ENCODE measurements at regions not wholly inside any gene's neighbourhood (a gene's known extent, or its start where the extent isn't known, plus 50 kb on each side); places are given as distances from the start of the nearest gene placed in this dataset.

GRCh38 chr1:30035522-30036228, 687.7 kb downstream of the MATN1 start:
- Histone ChIP-seq H3K27ac (ENCODE audit: low read depth, low read length) (no peak overlapping the region), H3K4me1 (ENCODE audit: control insufficient read depth, insufficient read depth, low read length) (no peaks in the 10 kb centered on the region), H3K36me3 (ENCODE audit: control insufficient read depth, insufficient read depth, low read length) (no peaks in the 10 kb centered on the region), H3K27me3 (ENCODE audit: control insufficient read depth, insufficient read depth, low read length) (no peaks in the 10 kb centered on the region), H3K4me3 (ENCODE audit: low read length) (no peak overlapping the region), H3K9ac (ENCODE audit: low read length) (no peak overlapping the region)

- Histone ChIP-seq H3K4me3 (ENCODE audit: low read length) (no peak overlapping the region), H3K27ac (ENCODE audit: low read depth, low read length) (no peak overlapping the region), H3K36me3 (ENCODE audit: control insufficient read depth, insufficient read depth, low read length) (no peaks in the 10 kb centered on the region), H3K4me1 (ENCODE audit: control insufficient read depth, insufficient read depth, low read length) (no peaks in the 10 kb centered on the region), H3K27me3 (ENCODE audit: control insufficient read depth, insufficient read depth, low read length) (no peaks in the 10 kb centered on the region), H3K9ac (ENCODE audit: low read length) (no peak overlapping the region)
Measured at GRCh38 chr1:30034627-30035521, 688.5 kb downstream of the MATN1 start.

GRCh38 chr1:30034105-30034626, 689.2 kb downstream of the MATN1 start:
- H3K4me3 ChIP-seq (ENCODE audit: low read length): no peak overlapping the region
- H3K9ac ChIP-seq (ENCODE audit: low read length): no peak overlapping the region
- H3K27ac ChIP-seq (ENCODE audit: low read depth, low read length): no peak overlapping the region
- no peaks in the 10 kb centered on the region for H3K4me1 ChIP-seq (ENCODE audit: control insufficient read depth, insufficient read depth, low read length)
- H3K36me3 ChIP-seq (ENCODE audit: control insufficient read depth, insufficient read depth, low read length): no peaks in the 10 kb centered on the region
- no peaks in the 10 kb centered on the region for H3K27me3 ChIP-seq (ENCODE audit: control insufficient read depth, insufficient read depth, low read length)

- Histone ChIP-seq H3K27me3 (ENCODE audit: control insufficient read depth, insufficient read depth, low read length) (no peaks in the 10 kb centered on the region), H3K4me3 (ENCODE audit: low read length) (no peak overlapping the region), H3K4me1 (ENCODE audit: control insufficient read depth, insufficient read depth, low read length) (no peaks in the 10 kb centered on the region)
Measured at GRCh38 chr1:30033256-30034104, 689.9 kb downstream of the MATN1 start.

GRCh38 chr1:30032302-30032701, 691.1 kb downstream of the MATN1 start:
- H3K4me3 ChIP-seq (ENCODE audit: low read length): no peak overlapping the region
- no peak overlapping the region for H3K9ac ChIP-seq (ENCODE audit: low read length)
- no peaks in the 10 kb centered on the region for H3K27me3 ChIP-seq (ENCODE audit: control insufficient read depth, insufficient read depth, low read length)
- H3K36me3 ChIP-seq (ENCODE audit: control insufficient read depth, insufficient read depth, low read length): no peaks in the 10 kb centered on the region
- H3K27ac ChIP-seq (ENCODE audit: low read depth, low read length): no peak overlapping the region
- no peaks in the 10 kb centered on the region for H3K4me1 ChIP-seq (ENCODE audit: control insufficient read depth, insufficient read depth, low read length)

More at GRCh38 chr1:30033256-30034104, 689.9 kb downstream of the MATN1 start:
- H3K27ac ChIP-seq (ENCODE audit: low read depth, low read length): no peak overlapping the region
- no peak overlapping the region for H3K9ac ChIP-seq (ENCODE audit: low read length)
- H3K36me3 ChIP-seq (ENCODE audit: control insufficient read depth, insufficient read depth, low read length): no peaks in the 10 kb centered on the region

GRCh38 chr1:30029677-30030076, 693.7 kb downstream of the MATN1 start:
- H3K36me3 ChIP-seq (ENCODE audit: control insufficient read depth, insufficient read depth, low read length): no peaks in the 10 kb centered on the region
- no peak overlapping the region for H3K9ac ChIP-seq (ENCODE audit: low read length)
- H3K27ac ChIP-seq (ENCODE audit: low read depth, low read length): no peak overlapping the region
- no peak overlapping the region for H3K4me3 ChIP-seq (ENCODE audit: low read length)
- H3K4me1 ChIP-seq (ENCODE audit: control insufficient read depth, insufficient read depth, low read length): no peaks in the 10 kb centered on the region
- no peaks in the 10 kb centered on the region for H3K27me3 ChIP-seq (ENCODE audit: control insufficient read depth, insufficient read depth, low read length)

- no peak overlapping the region for H3K9ac ChIP-seq (ENCODE audit: low read length)
- no peaks in the 10 kb centered on the region for H3K27me3 ChIP-seq (ENCODE audit: control insufficient read depth, insufficient read depth, low read length)
- no peak overlapping the region for H3K27ac ChIP-seq (ENCODE audit: low read depth, low read length)
- H3K4me1 ChIP-seq (ENCODE audit: control insufficient read depth, insufficient read depth, low read length): no peaks in the 10 kb centered on the region
- H3K4me3 ChIP-seq (ENCODE audit: low read length): no peak overlapping the region
- H3K36me3 ChIP-seq (ENCODE audit: control insufficient read depth, insufficient read depth, low read length): no peaks in the 10 kb centered on the region
Measured at GRCh38 chr1:30028939-30029338, 694.4 kb downstream of the MATN1 start.

GRCh38 chr1:30028283-30028682, 695.1 kb downstream of the MATN1 start:
- Histone ChIP-seq H3K36me3 (ENCODE audit: control insufficient read depth, insufficient read depth, low read length) (no peaks in the 10 kb centered on the region), H3K27me3 (ENCODE audit: control insufficient read depth, insufficient read depth, low read length) (no peaks in the 10 kb centered on the region), H3K27ac (ENCODE audit: low read depth, low read length) (no peak overlapping the region), H3K9ac (ENCODE audit: low read length) (no peak overlapping the region), H3K4me3 (ENCODE audit: low read length) (no peak overlapping the region), H3K4me1 (ENCODE audit: control insufficient read depth, insufficient read depth, low read length) (no peaks in the 10 kb centered on the region)

GRCh38 chr1:30027247-30027646, 696.1 kb downstream of the MATN1 start:
- no peaks in the 10 kb centered on the region for H3K4me1 ChIP-seq (ENCODE audit: control insufficient read depth, insufficient read depth, low read length)
- no peak overlapping the region for H3K27ac ChIP-seq (ENCODE audit: low read depth, low read length)
- H3K9ac ChIP-seq (ENCODE audit: low read length): no peak overlapping the region
- no peak overlapping the region for H3K4me3 ChIP-seq (ENCODE audit: low read length)
- no peaks in the 10 kb centered on the region for H3K27me3 ChIP-seq (ENCODE audit: control insufficient read depth, insufficient read depth, low read length)
- no peaks in the 10 kb centered on the region for H3K36me3 ChIP-seq (ENCODE audit: control insufficient read depth, insufficient read depth, low read length)

GRCh38 chr1:30024411-30025195, 698.8 kb downstream of the MATN1 start:
- Histone ChIP-seq H3K36me3 (ENCODE audit: control insufficient read depth, insufficient read depth, low read length) (no peaks in the 10 kb centered on the region), H3K9ac (ENCODE audit: low read length) (no peak overlapping the region), H3K27ac (ENCODE audit: low read depth, low read length) (no peak overlapping the region), H3K4me3 (ENCODE audit: low read length) (no peak overlapping the region), H3K27me3 (ENCODE audit: control insufficient read depth, insufficient read depth, low read length) (no peaks in the 10 kb centered on the region), H3K4me1 (ENCODE audit: control insufficient read depth, insufficient read depth, low read length) (no peaks in the 10 kb centered on the region)

GRCh38 chr1:30023339-30024022, 699.9 kb downstream of the MATN1 start:
- Histone ChIP-seq H3K4me1 (ENCODE audit: control insufficient read depth, insufficient read depth, low read length) (no peaks in the 10 kb centered on the region), H3K9ac (ENCODE audit: low read length) (no peak overlapping the region), H3K4me3 (ENCODE audit: low read length) (no peak overlapping the region), H3K36me3 (ENCODE audit: control insufficient read depth, insufficient read depth, low read length) (no peaks in the 10 kb centered on the region), H3K27me3 (ENCODE audit: control insufficient read depth, insufficient read depth, low read length) (no peaks in the 10 kb centered on the region), H3K27ac (ENCODE audit: low read depth, low read length) (no peak overlapping the region)
